Astrocyte of the cerebellum (primary cell): ENCODE measurements at regions not wholly inside any gene's neighbourhood (a gene's known extent, or its start where the extent isn't known, plus 50 kb on each side); places are given as distances from the start of the nearest gene placed in this dataset.

Experiments used
- DNase-seq: peaks from one replicate; pipeline ENCODE4 v3.0.0-alpha.2; 2011; ENCODE audit warnings: low read depth
- H3K4me3 ChIP-seq: 2 replicates; pipeline ENCODE4 v1.5.1; 2011; ENCODE audit warnings: mild to moderate bottlenecking, low read depth, low read length, moderate library complexity
- CTCF ChIP-seq: IDR thresholded peaks from 2 replicates; pipeline ENCODE4 v1.5.1; 2012; ENCODE audit warnings: low read length, low read depth, moderate library complexity, mild to moderate bottlenecking; ENCODE audit errors: missing control alignments
- in situ Hi-C: cut with HindIII; loops from 2 replicates; pipeline ENCODE4 v1.10.0; 2017; ENCODE audit warnings: low sequenced_read_pairs

DNA sequence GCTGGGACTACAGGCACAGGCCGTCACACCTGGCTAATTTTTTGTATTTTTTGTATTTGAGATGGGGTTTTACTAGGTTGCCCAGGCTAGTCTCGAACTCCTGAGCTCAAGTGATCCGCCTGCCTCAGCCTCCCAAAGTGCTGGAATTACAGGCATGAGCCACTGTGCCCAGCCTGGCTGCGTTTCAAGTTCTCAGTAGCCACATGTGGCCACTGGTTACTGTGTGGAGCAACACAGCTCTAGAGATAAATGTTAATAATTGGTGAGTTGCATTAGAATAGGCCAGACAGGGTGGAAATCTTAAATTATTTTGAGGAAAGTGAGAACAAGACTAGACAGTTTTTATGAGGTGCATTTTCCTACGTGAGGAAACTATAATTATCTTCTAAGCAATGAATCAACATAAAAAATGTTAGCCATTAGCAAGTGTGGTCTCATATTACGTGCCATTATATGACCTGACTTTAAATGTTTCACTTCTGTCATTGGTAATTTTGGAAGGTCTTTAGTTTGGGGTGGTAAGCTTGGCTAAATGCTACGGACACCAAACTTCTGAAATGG, 129.6 kb downstream of the PLEKHG1 start:
- in situ Hi-C loops = no loop called here
- DNase-seq = no peak
- H3K4me3 ChIP-seq = no peak overlapping the region
- no peak for TF ChIP-seq CTCF

- in situ Hi-C loops = no loop called here
- DNase-seq = no peak
- H3K4me3 ChIP-seq = no peak overlapping the region
- TF ChIP-seq CTCF = no peak
Measured at GRCh38 chr6:150730801-150731457, 131.2 kb downstream of the PLEKHG1 start.

DNA sequence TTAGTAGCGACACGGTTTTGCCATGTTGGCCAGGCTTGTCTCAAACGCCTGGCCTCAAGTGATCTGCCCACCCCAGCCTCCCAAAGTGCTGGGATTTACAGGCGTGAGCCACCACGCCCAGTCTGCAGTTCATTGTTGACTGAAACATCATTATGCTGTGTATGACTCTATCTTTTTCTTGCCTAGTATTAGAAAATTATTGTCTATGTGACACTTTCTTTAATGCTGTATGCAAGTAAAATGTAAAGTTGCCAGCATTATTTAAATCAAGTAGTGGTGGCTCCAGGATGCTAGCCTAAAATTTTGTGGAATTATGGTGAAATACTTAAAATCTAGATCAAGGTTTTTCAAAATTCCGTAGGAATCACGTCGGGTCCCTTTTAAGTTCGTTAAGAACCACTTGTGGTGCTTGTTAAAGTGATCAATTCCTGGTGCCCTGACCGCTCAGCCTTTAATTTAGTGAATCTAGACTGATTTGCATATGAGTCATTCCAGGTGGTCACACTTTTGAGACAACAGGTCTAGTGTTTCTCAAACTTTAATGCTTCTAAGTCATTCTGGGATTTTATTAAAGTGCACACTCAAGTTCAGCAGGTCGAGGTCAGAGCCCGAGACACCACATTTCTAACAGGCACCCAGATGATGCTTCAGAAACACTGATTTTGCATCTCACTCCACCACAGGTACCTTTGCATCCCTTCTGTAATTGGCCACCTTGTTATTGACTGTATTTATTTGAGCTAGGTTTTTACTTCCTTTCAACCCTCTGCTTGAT, 132.6 kb upstream of the MTHFD1L start:
- in situ Hi-C loops = no loop called here
- no peak overlapping the region for H3K4me3 ChIP-seq
- no peak for TF ChIP-seq CTCF
- DNase-seq = no peak

- in situ Hi-C loops = no loop called here
- no peak for TF ChIP-seq CTCF
Measured at GRCh38 chr6:150733726-150734125, 131.8 kb upstream of the MTHFD1L start.

GRCh38 chr6:150734235-150734634, 131.3 kb upstream of the MTHFD1L start:
- DNase-seq = no peak
- H3K4me3 ChIP-seq = no peak overlapping the region
- in situ Hi-C loops = no loop called here
- no peak for TF ChIP-seq CTCF

More at GRCh38 chr6:150733726-150734125, 131.8 kb upstream of the MTHFD1L start:
- no peak for DNase-seq
- H3K4me3 ChIP-seq = no peak overlapping the region

DNA sequence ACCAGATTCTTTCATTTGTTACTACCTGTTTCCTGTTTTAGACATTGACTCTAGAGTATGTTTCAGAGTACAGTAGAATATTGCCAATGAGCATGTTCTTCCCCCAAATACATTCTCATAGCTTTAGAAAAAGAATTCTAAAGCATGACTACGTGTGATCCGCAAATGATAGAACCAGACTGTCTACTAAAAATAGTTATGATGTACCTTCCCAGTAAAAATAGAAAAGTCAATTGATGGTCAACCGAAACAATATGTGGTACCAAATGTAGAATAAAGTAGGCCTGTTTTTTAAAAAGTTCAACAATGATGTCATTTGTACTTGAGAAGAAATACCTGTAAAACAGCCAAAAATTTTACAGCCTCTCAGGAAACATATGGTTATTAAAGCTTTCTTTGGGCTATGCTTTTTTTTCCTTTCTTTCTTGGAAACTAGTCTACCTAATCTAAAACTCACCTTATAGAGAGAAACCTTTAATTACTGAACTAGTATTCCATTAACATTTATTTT, 130.1 kb upstream of the MTHFD1L start:
- no peak overlapping the region for H3K4me3 ChIP-seq
- TF ChIP-seq CTCF = no peak
- in situ Hi-C loops = no loop called here
- no peak for DNase-seq
